Glomerular endothelial cell (primary cell): ENCODE measurements at regions not wholly inside any gene's neighbourhood (a gene's known extent, or its start where the extent isn't known, plus 50 kb on each side); places are given as distances from the start of the nearest gene placed in this dataset.

Experiments used
- DNase-seq: peaks from one replicate; pipeline ENCODE4 v3.0.0-alpha.2; 2011; ENCODE audit warnings: low read depth, low spot score; ENCODE audit errors: extremely low read depth

DNA sequence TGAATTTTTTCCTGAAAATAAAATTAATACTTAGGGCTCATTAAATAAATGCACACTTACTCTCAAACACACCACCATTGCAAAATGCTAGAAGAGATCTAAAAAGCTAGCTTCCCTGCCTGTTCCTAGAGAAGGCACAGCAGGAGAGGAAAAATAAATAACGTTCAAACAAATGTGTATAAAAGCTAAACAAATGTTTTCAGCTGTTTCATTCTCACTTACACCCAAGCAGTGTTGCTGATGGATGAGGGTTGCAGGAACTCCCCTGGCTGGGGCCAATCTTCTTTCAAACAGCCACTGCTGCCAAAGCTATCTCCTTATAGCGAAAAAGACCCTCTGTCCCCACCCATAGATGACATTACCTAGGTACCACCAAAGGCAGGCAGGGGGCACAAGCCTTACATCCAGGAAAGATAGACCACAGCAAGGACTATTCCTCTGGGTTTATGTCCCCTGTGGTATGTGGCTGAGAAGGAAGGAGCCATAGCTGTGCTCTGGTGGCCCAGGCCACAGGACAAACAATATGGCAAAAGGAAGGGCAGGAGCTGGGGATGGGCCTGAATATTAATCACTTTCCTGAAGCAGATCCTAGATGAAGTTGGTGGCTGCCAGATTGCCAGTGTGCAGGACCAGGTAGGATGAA is 214.6 kb downstream of the TTC32 start:
- no peak for DNase-seq

DNA sequence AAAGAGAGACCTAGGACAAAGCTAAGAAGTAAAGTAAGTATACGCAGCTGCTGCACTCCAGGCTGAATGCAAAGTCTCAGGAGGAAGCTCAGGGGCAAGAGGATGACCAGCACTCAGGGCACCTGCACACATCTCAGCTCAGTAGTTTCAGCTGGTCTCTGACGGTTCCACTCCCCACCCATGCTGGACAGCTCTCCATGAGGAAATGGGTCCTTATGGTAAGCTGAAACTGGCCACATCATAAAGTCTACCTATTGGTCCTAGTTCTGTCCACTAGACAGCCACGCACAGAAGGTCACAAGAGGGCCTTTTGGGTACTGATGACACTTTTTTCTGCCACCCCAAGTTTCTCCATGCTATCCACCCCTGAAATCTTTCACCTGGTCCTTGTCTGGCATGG is 215.3 kb downstream of the TTC32 start:
- no peak for DNase-seq

DNA sequence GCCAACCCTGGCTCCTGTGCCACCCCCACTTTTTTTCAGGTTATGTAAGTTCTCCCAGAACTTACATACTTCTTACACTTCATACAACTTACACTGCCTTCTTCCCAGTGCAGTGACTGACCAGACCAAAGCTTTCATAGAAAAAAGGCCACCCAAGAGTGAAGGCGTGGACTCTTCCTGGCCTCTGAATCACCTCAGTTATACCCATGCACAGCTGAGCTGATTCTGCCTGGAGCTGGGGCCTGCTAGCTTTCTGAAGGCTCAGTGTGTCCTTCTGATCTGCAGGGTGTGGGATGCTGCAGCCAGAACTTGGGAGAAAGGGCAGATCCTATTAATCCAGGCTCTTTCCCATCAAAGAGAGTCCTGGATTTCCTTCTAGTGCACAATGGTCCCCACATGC is 216.1 kb downstream of the TTC32 start:
- DNase-seq: no peak

DNA sequence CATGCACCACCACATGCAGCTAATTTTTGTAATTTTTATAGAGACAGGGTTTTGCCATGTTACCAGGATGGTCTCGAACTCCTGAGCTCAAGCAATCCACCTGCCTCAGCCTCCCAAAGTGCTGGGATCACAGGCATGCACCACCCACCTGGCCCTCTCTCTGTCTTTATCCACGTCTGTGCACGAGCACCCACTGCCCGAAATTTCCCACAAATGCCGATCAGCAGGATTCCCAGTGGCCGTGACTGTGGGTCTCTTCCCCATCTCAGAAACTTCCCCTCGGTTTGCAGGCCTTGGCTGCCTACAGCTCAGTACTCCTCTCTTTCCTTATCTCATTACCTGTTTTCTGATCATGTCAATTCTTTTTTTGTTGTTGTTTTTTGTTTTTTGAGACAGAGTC is 217.3 kb downstream of the TTC32 start:
- no peak for DNase-seq

DNA sequence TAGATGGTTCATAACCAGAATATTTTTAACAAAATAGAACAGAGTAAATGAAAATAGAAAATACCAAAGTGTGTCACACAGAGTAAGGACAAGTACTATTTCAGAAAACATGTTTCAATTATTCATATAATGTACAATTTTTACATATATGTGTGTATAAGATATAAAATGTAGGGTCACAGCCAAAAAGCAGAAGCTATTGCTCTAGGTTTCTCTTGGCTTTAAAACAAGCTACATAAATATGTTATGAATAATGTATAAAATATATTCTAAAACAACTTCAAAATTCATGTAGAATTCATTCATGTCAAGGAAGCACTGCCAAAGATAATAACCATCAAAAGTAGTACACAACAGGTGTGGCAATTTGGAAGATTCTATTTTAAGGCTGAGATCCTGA is 218.2 kb downstream of the TTC32 start:
- no peak for DNase-seq

DNA sequence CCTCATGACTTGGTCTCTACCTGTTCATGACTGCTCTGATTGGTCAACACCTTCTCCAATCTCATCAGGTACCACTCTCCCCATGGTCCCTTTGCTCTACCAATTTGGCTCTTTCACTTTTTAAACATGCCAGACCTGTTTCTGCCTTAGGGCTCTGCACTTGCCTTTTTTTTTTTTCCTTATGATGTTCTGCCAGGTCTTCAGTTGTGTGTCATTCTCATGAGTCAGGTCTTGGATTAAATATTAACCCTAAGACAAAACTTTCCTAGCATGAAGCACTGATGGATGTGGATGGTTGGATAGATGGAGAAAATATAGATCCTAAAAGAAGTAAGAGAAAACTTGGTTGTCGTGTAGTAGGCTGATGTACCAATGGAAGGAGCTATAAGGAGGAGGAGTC is 219.3 kb downstream of the TTC32 start:
- no peak for DNase-seq

DNA sequence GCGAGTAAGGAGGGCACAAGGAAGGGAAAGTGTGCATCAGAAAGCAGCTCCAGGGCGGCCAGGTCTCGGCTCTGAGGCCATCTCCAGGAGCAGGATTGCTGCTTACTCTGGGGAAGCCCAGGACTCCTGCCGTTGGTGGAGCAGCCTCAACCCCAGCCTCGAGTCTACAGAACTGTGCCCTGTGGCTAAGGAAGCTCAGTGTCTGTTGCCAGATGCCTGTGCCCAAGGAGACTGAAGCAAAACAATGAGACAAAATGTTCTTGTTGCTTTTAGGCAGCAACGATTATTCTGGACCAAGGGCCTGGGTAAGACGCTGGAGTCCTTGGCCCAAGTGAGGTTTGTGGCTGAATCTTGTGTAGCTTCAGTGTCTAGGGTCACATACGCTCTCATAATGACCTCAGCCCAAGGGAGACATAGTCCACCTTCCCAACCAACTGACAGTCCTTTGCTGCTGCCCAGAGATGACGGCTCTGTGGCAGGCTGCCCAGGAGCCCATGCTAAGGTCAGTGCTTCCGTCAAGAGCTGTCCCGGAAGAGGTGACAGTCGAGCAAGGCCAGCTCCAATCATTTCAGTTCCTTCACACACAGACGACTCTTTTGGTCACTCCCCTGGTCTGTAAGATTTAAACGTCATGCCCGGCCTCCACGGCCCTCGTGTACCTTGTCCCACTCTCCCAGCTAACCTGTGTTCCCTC is 223.8 kb downstream of the TTC32 start:
- DNase-seq: no peak

DNA sequence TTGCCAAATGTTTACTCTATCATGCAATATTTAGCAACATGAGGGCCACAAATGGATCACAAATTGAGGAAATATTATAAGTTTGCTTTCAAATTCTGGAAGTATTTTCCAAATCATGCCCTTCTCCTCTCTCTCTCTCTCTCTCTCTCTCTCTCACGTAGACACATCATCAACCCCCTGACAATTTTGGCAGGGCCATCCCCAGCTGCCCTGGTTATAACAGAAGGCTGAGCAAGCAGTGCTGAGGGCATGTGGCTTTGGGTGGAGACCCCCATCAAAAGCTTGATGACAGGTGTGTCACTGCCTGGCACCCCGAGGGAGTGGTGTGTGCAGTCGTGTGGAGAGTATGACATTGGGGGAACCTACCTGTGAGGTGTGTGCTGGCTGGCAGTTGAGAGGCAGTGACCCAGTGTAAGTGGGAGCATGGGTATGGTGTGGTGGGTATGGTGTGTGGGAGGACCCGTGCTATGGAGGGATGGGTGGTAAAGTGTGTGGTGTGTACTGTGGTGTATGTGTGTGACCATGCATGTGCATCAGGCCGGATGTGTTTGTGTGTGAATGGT is 224.5 kb downstream of the TTC32 start:
- no peak for DNase-seq

DNA sequence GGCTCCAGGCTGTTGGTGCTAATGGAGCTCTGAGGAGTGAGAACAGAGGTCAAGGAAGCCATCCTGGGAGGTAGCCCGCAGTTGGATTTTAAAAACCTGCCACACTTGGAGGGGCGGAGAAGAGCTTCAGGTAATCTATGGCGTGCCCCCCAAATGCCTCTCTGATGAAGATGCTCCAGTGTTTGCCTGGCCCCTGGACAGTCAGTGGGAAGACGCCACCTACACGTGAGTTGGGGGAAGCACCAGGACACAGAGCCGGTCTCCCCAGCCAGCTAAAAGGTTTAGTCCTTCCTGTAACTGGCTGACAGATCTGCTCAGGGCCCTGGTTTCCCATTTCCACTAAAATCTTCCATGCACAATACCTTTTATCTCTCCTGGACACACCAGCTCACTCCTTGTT is 225.0 kb downstream of the TTC32 start:
- no peak for DNase-seq

DNA sequence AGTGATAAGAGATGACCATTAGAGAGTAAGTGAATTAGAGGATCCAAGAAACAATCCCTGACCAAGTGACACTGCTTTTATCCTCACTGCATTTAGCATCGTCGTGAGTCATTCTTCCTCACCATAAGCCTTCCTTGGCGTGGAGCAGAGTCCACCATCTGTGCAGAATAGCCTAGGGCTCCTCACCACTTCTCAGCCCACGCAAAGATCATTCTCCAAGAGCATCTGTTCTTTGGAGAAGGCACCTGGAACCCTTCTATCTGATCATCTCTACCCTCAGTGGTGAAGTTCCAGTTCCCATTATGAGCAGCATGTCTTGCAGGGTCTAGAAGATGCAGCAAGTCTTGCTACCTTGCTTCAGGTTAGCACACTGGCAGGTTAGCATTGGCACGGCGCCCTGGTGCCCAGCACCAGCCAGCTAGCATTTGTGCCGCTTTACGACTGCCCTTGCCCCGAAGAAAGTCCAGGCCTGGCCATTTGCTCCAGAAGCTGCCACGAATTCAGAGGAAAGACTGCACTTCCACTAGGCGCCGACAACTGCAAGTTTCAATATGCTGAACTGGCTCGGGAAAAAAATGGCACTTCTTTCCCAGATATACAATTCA is 225.8 kb downstream of the TTC32 start:
- DNase-seq: no peak

DNA sequence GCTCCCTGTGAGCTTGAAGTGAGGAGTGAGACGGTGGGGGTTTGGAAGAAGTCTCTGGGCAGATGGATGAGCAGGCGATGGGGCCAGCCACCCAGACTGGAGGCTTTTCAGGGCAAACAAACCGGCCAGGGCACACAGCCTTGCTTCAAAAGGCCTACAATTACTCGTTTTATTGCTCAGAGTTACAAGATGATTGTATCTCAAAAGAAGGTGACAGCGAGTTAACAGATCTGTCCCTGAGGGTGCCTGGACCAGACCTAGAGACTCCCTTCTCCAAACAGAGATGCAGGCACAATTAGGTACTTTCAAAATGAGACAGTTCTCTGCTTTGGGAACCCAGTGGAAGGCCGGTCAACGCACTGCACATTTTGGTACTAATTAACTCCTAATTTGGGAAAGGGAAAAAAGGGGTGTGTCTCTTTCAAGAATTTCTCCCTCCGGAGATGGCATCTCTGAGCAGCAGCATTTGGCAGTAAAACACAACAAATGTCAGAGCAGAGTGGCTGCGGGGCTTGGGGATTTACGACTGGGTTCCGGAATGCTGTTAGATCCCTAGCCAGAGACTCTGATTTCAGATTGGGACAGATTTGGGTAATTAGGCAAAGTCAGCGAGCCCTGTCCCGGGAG is 226.7 kb downstream of the TTC32 start:
- no peak for DNase-seq

DNA sequence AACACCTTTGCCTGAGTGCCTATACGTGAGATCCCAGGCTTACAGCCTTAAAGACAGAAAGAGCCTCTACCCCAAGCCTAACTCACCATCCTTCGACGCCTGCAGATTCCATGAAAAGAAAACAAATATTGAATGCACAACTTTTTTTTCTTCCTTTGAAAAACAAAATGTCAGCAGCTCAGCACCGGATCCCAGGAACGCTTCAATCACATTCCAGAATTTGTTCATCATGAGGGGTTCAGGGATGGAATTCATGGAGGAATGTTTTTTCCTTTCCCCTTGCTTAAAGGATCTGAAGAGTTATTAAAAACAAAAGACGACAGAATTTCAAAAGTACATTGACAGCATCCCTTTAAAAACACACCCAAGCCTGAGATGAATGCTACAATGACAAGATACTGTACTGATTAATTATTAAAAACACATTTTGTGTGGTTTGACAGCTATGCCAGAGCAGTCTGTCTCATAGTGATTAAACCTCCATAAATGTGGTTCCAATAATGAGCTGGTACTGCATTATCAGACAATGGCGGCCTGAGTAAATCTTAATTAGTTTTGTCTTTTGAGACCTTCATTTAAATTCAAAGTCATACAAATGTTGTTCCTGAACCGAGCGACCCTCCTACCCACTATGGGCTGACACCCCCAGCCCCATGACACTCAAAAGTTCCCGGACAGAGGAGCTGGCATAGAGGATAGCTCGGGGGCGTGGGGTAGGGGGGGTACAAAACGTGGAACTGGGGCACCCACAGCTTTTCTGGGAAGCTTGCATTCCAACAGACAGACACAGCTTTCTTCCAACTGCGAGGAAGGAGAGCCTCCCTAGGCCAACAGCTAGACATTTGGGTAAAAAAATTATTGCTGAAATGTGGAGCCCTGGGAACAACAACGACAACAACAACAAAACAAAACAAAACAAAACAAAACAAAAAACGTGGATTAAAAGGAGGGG is 227.5 kb downstream of the TTC32 start:
- DNase-seq: no peak

DNA sequence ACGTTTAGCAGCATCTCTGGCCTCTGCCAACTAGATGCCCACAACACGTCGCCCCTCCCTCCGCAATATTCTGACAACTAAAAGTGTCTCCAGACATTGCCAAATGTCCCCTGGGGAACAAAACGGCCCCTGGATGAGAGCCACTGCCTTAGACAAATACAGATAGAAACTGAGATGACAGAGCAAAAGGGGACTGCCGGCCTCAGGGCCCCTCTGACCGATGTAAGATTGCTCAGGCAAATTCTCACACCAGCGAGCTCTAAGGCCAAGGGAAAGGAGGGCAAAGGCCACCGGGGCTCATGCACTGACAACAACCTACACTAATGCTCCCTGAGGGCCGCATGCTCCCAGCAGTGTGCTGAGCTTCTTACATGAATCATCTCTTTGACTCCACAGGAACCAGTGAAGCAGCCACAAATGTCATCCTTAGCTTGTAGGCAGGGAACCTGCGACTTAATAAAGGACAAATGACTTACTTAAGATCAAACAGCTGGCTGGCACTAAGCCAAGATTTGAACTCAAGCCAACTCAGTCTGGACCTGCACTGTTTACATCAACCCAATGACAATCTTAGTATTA is 228.5 kb downstream of the TTC32 start:
- DNase-seq: no peak

DNA sequence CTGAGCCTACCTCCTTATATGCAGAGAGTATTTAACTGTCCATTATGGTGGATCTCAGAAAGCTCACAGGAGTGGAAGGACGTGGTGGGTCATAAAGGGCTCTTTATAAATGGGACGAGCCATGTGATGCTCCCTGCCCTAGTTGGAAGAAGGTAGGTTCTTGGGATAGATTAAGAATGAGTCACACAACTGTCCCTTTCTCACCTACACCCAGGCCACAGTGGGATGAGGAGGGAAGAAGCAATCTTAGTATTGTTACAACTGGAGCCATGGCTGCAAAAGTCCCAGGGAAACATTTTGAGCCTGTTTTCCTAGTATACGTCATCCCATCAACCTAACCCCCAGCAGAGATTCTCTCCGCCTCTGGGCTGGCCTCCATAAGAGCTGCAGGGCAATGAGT is 229.9 kb downstream of the TTC32 start:
- no peak for DNase-seq

DNA sequence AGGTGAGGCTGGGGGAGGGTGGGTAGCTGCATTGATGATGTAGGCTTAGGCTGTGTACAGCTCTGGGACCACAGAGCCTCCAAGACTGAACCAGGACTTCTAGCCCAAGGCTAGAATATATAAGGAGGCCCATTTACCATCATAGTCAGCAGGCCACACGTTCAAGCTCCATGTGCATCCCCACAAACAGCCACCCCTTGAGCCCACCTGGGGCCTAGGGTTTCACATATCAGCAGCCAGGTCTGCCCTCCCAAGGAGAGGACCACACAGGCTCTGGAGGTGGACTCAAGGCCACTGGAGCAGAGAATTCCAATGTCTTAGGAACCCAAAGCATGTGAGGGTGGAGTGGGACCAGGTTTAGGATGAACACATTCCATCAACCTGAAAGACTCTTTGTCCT is 230.5 kb downstream of the TTC32 start:
- no peak for DNase-seq

DNA sequence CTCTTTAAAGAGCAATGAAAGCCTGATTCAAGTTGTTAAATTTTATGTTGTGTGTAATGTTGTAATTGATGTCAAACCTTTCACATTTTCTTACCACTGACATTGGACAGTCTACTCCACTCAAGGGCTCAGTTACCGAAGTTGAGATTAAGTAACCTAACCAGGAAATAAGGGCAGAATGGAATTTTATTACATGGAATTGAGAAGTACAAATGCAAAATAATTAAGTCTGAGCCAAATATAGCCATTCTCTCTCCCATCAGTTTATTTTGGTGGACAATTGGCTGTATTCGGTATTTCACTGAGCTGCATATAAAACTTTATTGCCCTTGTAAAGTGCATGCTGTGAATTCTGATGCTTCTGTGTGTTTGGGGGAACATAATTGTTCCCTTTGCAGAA is 231.5 kb downstream of the TTC32 start:
- no peak for DNase-seq

DNA sequence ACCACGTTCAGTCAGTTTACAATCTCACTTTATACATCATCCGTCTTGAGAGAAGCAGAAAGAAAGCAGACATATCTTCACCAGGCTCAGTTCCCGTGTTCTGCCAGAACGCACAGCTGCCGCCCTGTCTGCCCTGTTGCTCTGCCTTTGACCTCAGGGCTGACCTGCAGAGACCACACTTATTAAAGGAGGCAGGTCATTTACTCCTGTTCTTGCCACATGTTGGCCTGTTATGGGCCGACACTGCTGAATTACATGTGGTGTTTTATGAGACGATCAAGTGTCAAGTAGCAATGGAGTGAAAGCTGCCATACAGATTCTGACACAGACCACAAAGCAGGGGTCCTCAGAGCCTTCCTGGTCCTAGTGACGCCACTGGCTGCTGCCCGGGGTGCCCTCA is 232.2 kb downstream of the TTC32 start:
- no peak for DNase-seq

DNA sequence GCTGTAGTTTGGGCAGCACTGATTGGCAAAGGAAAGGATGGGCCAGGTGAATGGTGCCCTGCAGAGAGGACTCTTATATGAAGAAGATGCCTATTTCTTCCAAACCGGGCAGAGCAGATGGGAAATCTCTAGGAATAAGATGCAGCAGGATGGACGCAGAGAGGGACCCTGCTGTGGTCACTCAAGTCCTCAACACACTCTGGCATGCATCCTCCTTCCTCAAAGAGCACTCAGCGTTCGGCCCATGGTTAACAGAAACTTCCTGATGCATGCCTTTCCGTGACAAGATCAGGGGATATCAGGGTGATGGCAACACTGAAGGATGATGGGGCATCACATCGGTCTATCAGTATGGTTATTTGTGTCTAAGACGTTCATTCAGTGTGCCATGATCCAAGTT is 232.7 kb downstream of the TTC32 start:
- DNase-seq: no peak

DNA sequence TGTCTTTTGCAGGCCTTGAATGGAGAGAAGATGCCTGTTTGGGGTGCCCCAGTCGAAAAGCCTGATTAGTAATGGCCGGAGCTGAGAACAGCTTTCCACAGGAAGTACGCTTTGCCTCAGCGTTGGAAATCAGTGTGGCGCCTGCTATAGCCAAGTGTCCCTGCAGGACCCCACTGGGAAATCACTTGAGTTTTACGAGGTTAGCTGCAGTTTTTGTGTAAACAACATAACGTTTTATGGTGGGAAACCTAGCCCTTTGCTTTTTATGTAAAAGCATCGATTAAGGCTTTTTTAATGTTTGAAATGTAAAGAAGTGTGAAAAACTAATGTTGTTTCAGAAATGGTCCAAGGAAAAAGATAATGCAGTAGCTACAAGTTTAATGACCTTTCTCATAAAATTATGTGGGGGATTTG is 234.2 kb downstream of the TTC32 start:
- no peak for DNase-seq

DNA sequence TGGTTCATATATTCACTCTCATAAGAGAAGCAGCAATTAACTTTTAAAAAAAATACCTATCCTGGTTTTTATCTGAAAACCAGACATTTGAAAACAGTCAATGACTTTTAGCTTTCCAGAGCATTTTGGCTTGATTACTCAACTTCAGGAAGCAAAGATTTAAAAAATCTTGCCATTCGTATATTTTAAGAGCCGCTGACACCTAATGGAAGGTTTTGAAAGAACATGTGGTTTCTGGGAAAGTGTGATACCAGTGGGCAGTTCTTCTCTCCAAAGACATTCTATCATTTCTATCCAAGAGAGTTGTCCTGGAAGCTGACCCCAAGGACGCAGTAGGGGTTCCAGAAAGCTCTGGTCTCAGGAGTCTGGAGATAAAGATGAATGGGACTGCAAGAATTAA is 234.7 kb downstream of the TTC32 start:
- DNase-seq: no peak
